ENCODE measurements at regions not wholly inside any gene's neighbourhood (a gene's known extent, or its start where the extent isn't known, plus 50 kb on each side); places are given as distances from the start of the nearest gene placed in this dataset.
"Not testable (repeated sequence)": the region's sequence is repeated elsewhere in the genome, so short reads cannot be mapped to it uniquely, and the experiment has no call there.

- H3K4me3 ChIP-seq (ENCODE audit: low read depth, poor library complexity, severe bottlenecking): no peak overlapping the region
- TF ChIP-seq CTCF (IDR thresholded peaks at IDR 0.05): no peak
- TF ChIP-seq POLR2A (IDR thresholded peaks at IDR 0.05): no peak
- intact Hi-C loops (cut with DNase I; ENCODE audit: low total_unique reads): no loop called here
- no peak for DNase-seq (ENCODE audit: low spot score in 2 of 2)
- WGBS, 2 donors: 29 to 32% methylated on average over 2 of the region's 2 CpGs
These were observed 429.7 kb downstream of the ARL4A start for GRCh38 chr7:13117103-13117502.

- intact Hi-C loops (cut with DNase I; ENCODE audit: low total_unique reads): no loop called here
- TF ChIP-seq CTCF (IDR thresholded peaks at IDR 0.05) (no peak), POLR2A (IDR thresholded peaks at IDR 0.05) (no peak)
These were observed 430.2 kb downstream of the ARL4A start for GRCh38 chr7:13117592-13117991.

GRCh38 chr7:13124629-13125028 is 437.2 kb downstream of the ARL4A start:
- H3K4me3 ChIP-seq (ENCODE audit: low read depth, poor library complexity, severe bottlenecking); DNase-seq (ENCODE audit: low spot score in 2 of 2); intact Hi-C loops (cut with DNase I; ENCODE audit: low total_unique reads): not testable (repeated sequence)
- WGBS, 2 donors: 95 to 100% methylated on average over 2 of the region's 2 CpGs

More at GRCh38 chr7:13117592-13117991, 430.2 kb downstream of the ARL4A start:
- H3K4me3 ChIP-seq (ENCODE audit: low read depth, poor library complexity, severe bottlenecking): no peak overlapping the region
- no peak for DNase-seq (ENCODE audit: low spot score in 2 of 2)

GRCh38 chr7:13126347-13126746 is 438.9 kb downstream of the ARL4A start:
- intact Hi-C loops (cut with DNase I; ENCODE audit: low total_unique reads): no loop called here
- 57 to 67% methylated on average over 2 to 5 of the region's 5 CpGs for WGBS, 2 donors
- TF ChIP-seq CTCF (IDR thresholded peaks at IDR 0.05) (no peak), POLR2A (IDR thresholded peaks at IDR 0.05) (no peak)
- no peak overlapping the region for H3K4me3 ChIP-seq (ENCODE audit: low read depth, poor library complexity, severe bottlenecking)
- no peak for DNase-seq (ENCODE audit: low spot score in 2 of 2)

GRCh38 chr7:13130321-13130720 is 442.9 kb downstream of the ARL4A start:
- WGBS, 2 donors: 87 to 89% methylated on average over 4 of the region's 4 CpGs

GRCh38 chr7:13130906-13131305 is 443.5 kb downstream of the ARL4A start:
- H3K4me3 ChIP-seq (ENCODE audit: low read depth, poor library complexity, severe bottlenecking); intact Hi-C loops (cut with DNase I; ENCODE audit: low total_unique reads); DNase-seq (ENCODE audit: low spot score in 2 of 2): not testable (repeated sequence)
- WGBS, 2 donors: 82 to 97% methylated on average over 3 of the region's 3 CpGs

More at GRCh38 chr7:13130321-13130720, 442.9 kb downstream of the ARL4A start:
- no peak overlapping the region for H3K4me3 ChIP-seq (ENCODE audit: low read depth, poor library complexity, severe bottlenecking)
- TF ChIP-seq CTCF (IDR thresholded peaks at IDR 0.05): no peak
- no peak for TF ChIP-seq POLR2A (IDR thresholded peaks at IDR 0.05)
- intact Hi-C loops (cut with DNase I; ENCODE audit: low total_unique reads): no loop called here
- DNase-seq (ENCODE audit: low spot score in 2 of 2): no peak

- no peak for TF ChIP-seq CTCF (IDR thresholded peaks at IDR 0.05)
- TF ChIP-seq POLR2A (IDR thresholded peaks at IDR 0.05): no peak
- intact Hi-C loops (cut with DNase I; ENCODE audit: low total_unique reads): no loop called here
- no peak for DNase-seq (ENCODE audit: low spot score in 2 of 2)
- H3K4me3 ChIP-seq (ENCODE audit: low read depth, poor library complexity, severe bottlenecking): no peak overlapping the region
These were observed 444.9 kb downstream of the ARL4A start for GRCh38 chr7:13132314-13132713.

- H3K4me3 ChIP-seq (ENCODE audit: low read depth, poor library complexity, severe bottlenecking); intact Hi-C loops (cut with DNase I; ENCODE audit: low total_unique reads); DNase-seq (ENCODE audit: low spot score in 2 of 2): not testable (repeated sequence)
- WGBS, 2 donors: 88 to 89% methylated on average over 6 of the region's 6 CpGs
These were observed 448.9 kb downstream of the ARL4A start for GRCh38 chr7:13136345-13136744.
